WTC11 (cell line): ENCODE measurements at regions not wholly inside any gene's neighbourhood (a gene's known extent, or its start where the extent isn't known, plus 50 kb on each side); places are given as distances from the start of the nearest gene placed in this dataset.

ENCODE experiments used
- FOXP1 ChIP-seq: sonication (generic); formaldehyde crosslinking; IDR thresholded peaks from 2 replicates; pipeline ENCODE4 v1.8.0; 2022; ENCODE audit warnings: missing genetic modification reagents, mild to moderate bottlenecking, moderate library complexity, borderline replicate concordance
- SP1 ChIP-seq: sonication (generic); formaldehyde crosslinking; conservative IDR thresholded peaks from 2 replicates; pipeline ENCODE4 v1.8.1; 2022; ENCODE audit warnings: missing genetic modification reagents
- TF ChIP-seq, protein P1 (sequence below): sonication (generic); formaldehyde crosslinking; conservative IDR thresholded peaks from 2 replicates; pipeline ENCODE4 v1.8.1; 2022; ENCODE audit warnings: mild to moderate bottlenecking, missing genetic modification reagents
- TF ChIP-seq, protein P2 (sequence below): fragments of 200-600 bp; IDR thresholded peaks from 2 replicates; pipeline ENCODE4 v1.8.0; 2022; ENCODE audit warnings: antibody characterized with exemption
- TF ChIP-seq, protein P3 (sequence below): sonication (generic); formaldehyde crosslinking; IDR thresholded peaks from 2 replicates; pipeline ENCODE4 v1.8.1; 2023; ENCODE audit warnings: mild to moderate bottlenecking, moderate library complexity, missing genetic modification reagents

DNA sequence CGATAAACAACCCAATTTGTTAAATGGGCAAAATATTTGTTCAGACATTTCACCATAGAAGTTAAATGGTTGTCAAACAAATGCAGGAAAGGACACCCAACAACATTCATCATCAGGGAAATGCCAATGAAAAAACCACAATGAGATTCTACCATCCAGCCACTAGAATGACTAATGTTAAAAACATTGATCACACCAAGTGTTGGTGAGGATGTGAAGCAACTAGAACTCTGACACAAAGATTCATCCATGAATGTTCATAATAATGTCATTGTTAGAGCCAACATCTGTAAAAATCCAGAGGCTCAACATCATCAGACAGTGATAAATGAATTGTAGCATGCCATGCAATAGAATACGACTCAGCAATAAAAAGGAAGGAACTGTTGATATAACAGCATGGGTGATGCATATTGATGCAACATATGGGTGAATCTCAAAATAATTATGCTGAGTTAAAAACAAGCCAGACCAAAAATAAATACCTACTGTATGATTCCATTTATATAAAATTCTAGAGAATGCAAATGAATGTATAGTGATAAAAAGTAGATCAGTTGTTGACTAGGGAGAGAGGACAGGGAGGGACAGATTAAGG, 55.9 kb upstream of the UNC5A start:
- TF ChIP-seq, protein P1, sequence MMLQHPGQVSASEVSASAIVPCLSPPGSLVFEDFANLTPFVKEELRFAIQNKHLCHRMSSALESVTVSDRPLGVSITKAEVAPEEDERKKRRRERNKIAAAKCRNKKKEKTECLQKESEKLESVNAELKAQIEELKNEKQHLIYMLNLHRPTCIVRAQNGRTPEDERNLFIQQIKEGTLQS (CRISPR knock-in tag) = no peak
- TF ChIP-seq, protein P2, sequence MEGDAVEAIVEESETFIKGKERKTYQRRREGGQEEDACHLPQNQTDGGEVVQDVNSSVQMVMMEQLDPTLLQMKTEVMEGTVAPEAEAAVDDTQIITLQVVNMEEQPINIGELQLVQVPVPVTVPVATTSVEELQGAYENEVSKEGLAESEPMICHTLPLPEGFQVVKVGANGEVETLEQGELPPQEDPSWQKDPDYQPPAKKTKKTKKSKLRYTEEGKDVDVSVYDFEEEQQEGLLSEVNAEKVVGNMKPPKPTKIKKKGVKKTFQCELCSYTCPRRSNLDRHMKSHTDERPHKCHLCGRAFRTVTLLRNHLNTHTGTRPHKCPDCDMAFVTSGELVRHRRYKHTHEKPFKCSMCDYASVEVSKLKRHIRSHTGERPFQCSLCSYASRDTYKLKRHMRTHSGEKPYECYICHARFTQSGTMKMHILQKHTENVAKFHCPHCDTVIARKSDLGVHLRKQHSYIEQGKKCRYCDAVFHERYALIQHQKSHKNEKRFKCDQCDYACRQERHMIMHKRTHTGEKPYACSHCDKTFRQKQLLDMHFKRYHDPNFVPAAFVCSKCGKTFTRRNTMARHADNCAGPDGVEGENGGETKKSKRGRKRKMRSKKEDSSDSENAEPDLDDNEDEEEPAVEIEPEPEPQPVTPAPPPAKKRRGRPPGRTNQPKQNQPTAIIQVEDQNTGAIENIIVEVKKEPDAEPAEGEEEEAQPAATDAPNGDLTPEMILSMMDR = no peak
- TF ChIP-seq, protein P3, sequence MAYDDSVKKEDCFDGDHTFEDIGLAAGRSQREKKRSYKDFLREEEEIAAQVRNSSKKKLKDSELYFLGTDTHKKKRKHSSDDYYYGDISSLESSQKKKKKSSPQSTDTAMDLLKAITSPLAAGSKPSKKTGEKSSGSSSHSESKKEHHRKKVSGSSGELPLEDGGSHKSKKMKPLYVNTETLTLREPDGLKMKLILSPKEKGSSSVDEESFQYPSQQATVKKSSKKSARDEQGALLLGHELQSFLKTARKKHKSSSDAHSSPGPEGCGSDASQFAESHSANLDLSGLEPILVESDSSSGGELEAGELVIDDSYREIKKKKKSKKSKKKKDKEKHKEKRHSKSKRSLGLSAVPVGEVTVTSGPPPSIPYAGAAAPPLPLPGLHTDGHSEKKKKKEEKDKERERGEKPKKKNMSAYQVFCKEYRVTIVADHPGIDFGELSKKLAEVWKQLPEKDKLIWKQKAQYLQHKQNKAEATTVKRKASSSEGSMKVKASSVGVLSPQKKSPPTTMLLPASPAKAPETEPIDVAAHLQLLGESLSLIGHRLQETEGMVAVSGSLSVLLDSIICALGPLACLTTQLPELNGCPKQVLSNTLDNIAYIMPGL (CRISPR knock-in tag) = no peak
- TF ChIP-seq SP1 (CRISPR knock-in tag) (no peak), FOXP1 (CRISPR knock-in tag) (no peak)
